Peyer's patch (tissue), 4 donors: ENCODE measurements at regions not wholly inside any gene's neighbourhood (a gene's known extent, or its start where the extent isn't known, plus 50 kb on each side); places are given as distances from the start of the nearest gene placed in this dataset.

ENCODE experiments used
- DNase-seq, 3 donors: peaks; one replicate each; pipeline ENCODE4 v3.0.0-alpha.2; 2017 to 2019
- H3K27ac ChIP-seq, 4 donors: fragments of 200-600 bp; sonication (generic); one replicate each; pipeline ENCODE4 v1.5.1; 2016 to 2019
- H3K27me3 ChIP-seq, 2 donors: fragments of 200-600 bp; sonication (generic); one replicate each; pipeline ENCODE4 v1.5.1; 2019
- H3K36me3 ChIP-seq, 3 donors: fragments of 200-600 bp; sonication (generic); one replicate each; pipeline ENCODE4 v1.5.1; 2016 to 2019
- H3K4me1 ChIP-seq, 4 donors: fragments of 200-600 bp; sonication (generic); one replicate each; pipeline ENCODE4 v1.5.1; 2016 to 2019
- H3K4me3 ChIP-seq, 4 donors: fragments of 200-600 bp; sonication (generic); 1 replicate in 3 of 4; 2 replicates in 1 of 4; pipeline ENCODE4 v1.5.1; 2016 to 2019; ENCODE audit warnings: mild to moderate bottlenecking in 1 of 4
- H3K9me3 ChIP-seq, 4 donors: fragments of 200-600 bp; sonication (generic); one replicate each; pipeline ENCODE4 v1.5.1; 2016 to 2019; ENCODE audit warnings: mild to moderate bottlenecking in 1 of 4
- POLR2A ChIP-seq, 2 donors: fragments of 450-650 bp; IDR thresholded peaks; one replicate each; pipeline ENCODE4 v1.5.1; 2017; ENCODE audit warnings: antibody characterized with exemption in 2 of 2, mild to moderate bottlenecking in 2 of 2, moderate library complexity in 2 of 2
- TF ChIP-seq, protein P1 (sequence below), 6 experiments: fragments of 450-650 bp in 4 of 6; fragments of 200-600 bp in 2 of 6; sonication (generic) in 1 of 6; IDR thresholded peaks; one replicate each; pipeline ENCODE4 v1.5.1; 2017 to 2019; ENCODE audit warnings: antibody characterized with exemption in 6 of 6, mild to moderate bottlenecking in 3 of 6, moderate library complexity in 1 of 6

DNA sequence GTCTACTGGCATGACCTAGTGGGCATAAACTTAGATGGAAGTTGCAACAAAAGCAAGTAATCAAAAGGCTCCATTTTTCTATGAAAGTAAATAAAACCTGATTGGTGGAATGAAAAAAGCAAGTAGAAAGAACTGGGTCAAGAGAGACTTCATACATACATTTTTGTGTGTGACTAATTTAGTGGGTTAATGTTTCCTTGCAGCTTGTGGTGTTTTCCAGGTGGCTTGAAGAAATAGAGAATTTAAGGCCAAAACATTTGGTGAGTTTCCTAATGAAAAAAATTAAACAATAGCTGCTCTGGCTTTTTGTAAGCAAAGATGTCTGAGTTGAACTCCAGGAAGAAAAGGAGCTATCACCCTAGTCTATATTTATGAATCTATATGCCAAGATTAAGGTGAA, 71.0 kb downstream of the ZC3H11B start:
- DNase-seq, result no peak
- no peaks in the 10 kb centered on the region for H3K9me3 ChIP-seq
- no peak overlapping the region for H3K27ac ChIP-seq
- no peaks in the 10 kb centered on the region for H3K36me3 ChIP-seq
- TF ChIP-seq, protein P1, sequence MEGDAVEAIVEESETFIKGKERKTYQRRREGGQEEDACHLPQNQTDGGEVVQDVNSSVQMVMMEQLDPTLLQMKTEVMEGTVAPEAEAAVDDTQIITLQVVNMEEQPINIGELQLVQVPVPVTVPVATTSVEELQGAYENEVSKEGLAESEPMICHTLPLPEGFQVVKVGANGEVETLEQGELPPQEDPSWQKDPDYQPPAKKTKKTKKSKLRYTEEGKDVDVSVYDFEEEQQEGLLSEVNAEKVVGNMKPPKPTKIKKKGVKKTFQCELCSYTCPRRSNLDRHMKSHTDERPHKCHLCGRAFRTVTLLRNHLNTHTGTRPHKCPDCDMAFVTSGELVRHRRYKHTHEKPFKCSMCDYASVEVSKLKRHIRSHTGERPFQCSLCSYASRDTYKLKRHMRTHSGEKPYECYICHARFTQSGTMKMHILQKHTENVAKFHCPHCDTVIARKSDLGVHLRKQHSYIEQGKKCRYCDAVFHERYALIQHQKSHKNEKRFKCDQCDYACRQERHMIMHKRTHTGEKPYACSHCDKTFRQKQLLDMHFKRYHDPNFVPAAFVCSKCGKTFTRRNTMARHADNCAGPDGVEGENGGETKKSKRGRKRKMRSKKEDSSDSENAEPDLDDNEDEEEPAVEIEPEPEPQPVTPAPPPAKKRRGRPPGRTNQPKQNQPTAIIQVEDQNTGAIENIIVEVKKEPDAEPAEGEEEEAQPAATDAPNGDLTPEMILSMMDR (IDR thresholded peaks at IDR 0.05), result no peak
- TF ChIP-seq POLR2A (IDR thresholded peaks at IDR 0.05), result no peak
- no peaks in the 10 kb centered on the region for H3K4me1 ChIP-seq
- H3K4me3 ChIP-seq, result no peak overlapping the region
- no peaks in the 10 kb centered on the region for H3K27me3 ChIP-seq

DNA sequence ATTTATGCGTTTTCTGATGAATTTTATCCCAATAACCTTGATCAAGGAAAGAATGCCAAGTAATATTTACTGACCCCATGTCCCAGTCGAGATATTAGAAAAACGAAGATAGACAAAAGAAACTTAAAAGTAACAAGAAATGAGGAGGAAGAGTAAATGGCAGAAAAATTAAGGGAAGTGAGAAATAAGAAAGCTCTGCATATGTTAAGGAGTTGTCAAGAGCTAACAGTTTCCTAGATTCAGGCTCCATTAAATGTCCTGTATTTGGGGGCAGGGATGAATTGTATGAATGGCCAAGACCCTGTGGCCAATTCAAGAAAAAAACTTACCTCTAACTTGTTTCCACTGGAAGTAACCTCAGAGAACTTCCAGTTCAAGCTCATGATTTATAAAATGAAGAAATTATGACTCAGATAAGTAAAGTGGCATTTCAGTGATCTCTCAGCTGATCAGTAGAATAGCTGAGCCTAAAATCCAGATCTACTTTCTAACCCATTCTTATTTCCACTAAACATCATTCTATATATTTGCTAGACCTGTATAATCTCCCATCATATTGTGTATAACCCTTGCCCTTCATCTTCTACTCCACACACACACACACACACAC, 73.2 kb downstream of the ZC3H11B start:
- TF ChIP-seq POLR2A (IDR thresholded peaks at IDR 0.05), result no peak
- TF ChIP-seq, protein P1 (IDR thresholded peaks at IDR 0.05), result no peak
- Histone ChIP-seq H3K4me1 (no peaks in the 10 kb centered on the region), H3K27ac (no peak overlapping the region), H3K27me3 (no peaks in the 10 kb centered on the region), H3K4me3 (no peak overlapping the region), H3K9me3 (no peaks in the 10 kb centered on the region), H3K36me3 (no peaks in the 10 kb centered on the region)
- no peak for DNase-seq

DNA sequence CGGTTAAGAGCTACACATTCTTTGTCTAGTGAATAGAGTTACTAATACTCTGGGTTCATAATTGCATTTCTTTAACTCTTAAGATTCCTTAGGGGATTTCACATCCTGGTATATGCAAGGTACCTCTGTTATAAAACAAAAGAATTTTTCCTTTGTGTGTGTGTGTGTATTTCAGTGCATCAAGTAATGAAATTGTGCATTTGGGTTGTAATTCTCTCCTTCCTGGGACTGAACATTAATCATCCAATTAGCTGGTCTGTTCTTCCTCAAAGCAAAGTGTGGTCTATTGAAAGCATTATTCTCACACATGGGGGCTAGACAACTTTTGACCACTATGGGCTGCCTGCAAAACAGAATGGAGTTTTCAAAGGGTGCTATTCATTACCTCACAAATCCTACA, 74.0 kb downstream of the ZC3H11B start:
- no peaks in the 10 kb centered on the region for H3K27me3 ChIP-seq
- no peaks in the 10 kb centered on the region for H3K36me3 ChIP-seq
- no peak overlapping the region for H3K4me3 ChIP-seq
- no peaks in the 10 kb centered on the region for H3K9me3 ChIP-seq
- H3K27ac ChIP-seq, result no peak overlapping the region
- H3K4me1 ChIP-seq, result no peaks in the 10 kb centered on the region
- no peak for DNase-seq
- no peak for TF ChIP-seq POLR2A (IDR thresholded peaks at IDR 0.05)
- TF ChIP-seq, protein P1 (IDR thresholded peaks at IDR 0.05), result no peak

DNA sequence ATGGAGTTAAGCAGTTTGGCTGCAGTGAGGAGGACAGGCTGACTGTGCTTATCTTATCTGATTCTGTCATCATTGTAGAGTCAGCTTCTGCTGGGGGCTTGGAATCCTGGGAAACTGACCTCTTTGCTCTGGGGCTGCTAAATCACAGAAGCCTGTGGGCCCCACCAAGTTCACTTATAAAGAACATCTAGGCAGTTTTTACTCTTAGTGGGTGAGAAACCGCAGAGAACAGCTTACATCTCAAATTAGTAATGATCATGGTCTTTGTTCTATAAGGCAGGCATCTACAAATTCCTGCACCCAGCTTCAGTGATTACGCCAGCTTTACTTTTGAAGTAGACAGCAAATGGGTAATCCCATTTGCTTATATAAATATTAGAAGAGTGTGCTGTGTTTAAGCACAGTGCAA, 75.7 kb downstream of the ZC3H11B start:
- no peak for DNase-seq
- no peak overlapping the region for H3K27ac ChIP-seq
- TF ChIP-seq POLR2A (IDR thresholded peaks at IDR 0.05), result no peak
- TF ChIP-seq, protein P1 (IDR thresholded peaks at IDR 0.05), result no peak
- no peaks in the 10 kb centered on the region for H3K9me3 ChIP-seq
- no peaks in the 10 kb centered on the region for H3K27me3 ChIP-seq
- H3K4me3 ChIP-seq, result no peak overlapping the region
- H3K36me3 ChIP-seq, result no peaks in the 10 kb centered on the region
- no peaks in the 10 kb centered on the region for H3K4me1 ChIP-seq

DNA sequence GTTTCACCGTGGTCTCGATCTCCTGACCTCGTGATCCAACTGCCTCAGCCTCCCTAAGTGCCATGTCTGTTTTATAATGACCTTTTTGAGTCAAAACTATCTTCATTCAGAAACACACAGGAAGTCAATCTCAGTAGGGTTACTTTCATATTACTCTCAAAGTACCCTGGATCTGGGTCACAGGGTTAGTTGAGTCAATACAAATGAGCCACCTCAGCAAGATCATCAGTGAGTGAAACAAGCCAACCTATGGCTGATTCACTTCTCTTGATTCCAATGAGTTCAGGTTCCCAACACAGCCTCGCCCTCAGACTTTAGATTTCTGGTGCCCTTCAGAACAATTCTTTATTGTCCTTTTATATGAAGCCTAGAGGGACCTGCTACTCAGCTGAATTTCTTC, 76.9 kb downstream of the ZC3H11B start:
- no peak for DNase-seq
- Histone ChIP-seq H3K9me3 (no peaks in the 10 kb centered on the region), H3K27ac (no peak overlapping the region), H3K4me3 (no peak overlapping the region), H3K36me3 (no peaks in the 10 kb centered on the region), H3K4me1 (no peaks in the 10 kb centered on the region), H3K27me3 (no peaks in the 10 kb centered on the region)
- TF ChIP-seq, protein P1 (IDR thresholded peaks at IDR 0.05), result no peak
- no peak for TF ChIP-seq POLR2A (IDR thresholded peaks at IDR 0.05)

DNA sequence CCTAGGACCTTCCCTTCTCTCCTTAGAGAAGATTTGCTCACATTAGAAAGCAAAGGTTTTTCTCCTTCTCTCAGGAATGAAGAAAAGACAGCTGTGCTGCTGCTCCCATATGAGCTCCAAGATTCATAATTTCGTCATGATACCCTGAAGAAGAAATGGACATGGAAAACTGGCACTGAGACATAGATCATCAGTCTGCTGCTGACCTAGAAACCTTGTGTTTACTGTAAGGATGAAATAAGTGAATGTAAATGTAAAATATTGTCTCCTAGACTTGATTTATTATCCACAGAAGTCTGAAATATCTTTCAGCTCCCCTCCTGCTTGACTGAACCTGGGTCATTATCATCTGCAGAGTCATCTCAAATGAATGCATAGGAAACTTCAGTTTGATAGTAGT, 77.9 kb downstream of the ZC3H11B start:
- TF ChIP-seq, protein P1 (IDR thresholded peaks at IDR 0.05), result no peak
- no peak for TF ChIP-seq POLR2A (IDR thresholded peaks at IDR 0.05)
- Histone ChIP-seq H3K4me1 (no peaks in the 10 kb centered on the region), H3K36me3 (no peaks in the 10 kb centered on the region), H3K27ac (no peak overlapping the region), H3K27me3 (no peaks in the 10 kb centered on the region), H3K9me3 (no peaks in the 10 kb centered on the region), H3K4me3 (no peak overlapping the region)
- DNase-seq, result no peak
